Fibroblast of lung (primary cell): ENCODE measurements at regions not wholly inside any gene's neighbourhood (a gene's known extent, or its start where the extent isn't known, plus 50 kb on each side); places are given as distances from the start of the nearest gene placed in this dataset.

Experiments used
- DNase-seq, 2 donors: peaks; one replicate each; pipeline versions ENCODE4 v3.0.0 to v3.0.0-alpha.2; 2010; ENCODE audit warnings: low read depth in 2 of 2
- H2AFZ ChIP-seq: 2 replicates; pipeline ENCODE4 v1.5.1; 2012; ENCODE audit warnings: low read length, control low read depth, inconsistent platforms
- H3K27ac ChIP-seq: 2 replicates; pipeline ENCODE4 v1.5.1; 2011; ENCODE audit warnings: low read length, control low read depth; ENCODE audit not compliant: insufficient read depth
- H3K27me3 ChIP-seq: 2 replicates; pipeline ENCODE4 v1.5.1; 2011; ENCODE audit warnings: mild to moderate bottlenecking, low read length; ENCODE audit not compliant: control insufficient read depth, insufficient read depth
- H3K36me3 ChIP-seq: 2 replicates; pipeline ENCODE4 v1.5.1; 2011; ENCODE audit warnings: low read length; ENCODE audit not compliant: control insufficient read depth, insufficient read depth
- H3K4me1 ChIP-seq: 2 replicates; pipeline ENCODE4 v1.5.1; 2011; ENCODE audit warnings: low read length; ENCODE audit not compliant: control insufficient read depth, insufficient read depth; ENCODE audit errors: extremely low read depth
- H3K4me2 ChIP-seq: 2 replicates; pipeline ENCODE4 v1.5.1; 2011; ENCODE audit warnings: low read length, control low read depth; ENCODE audit not compliant: insufficient read depth; ENCODE audit errors: extremely low read depth
- H3K4me3 ChIP-seq, 4 experiments: fragments of 200-600 bp in 1 of 4; sonication (generic) in 1 of 4; replicated peaks in 1 of 4; 2 replicates each; pipeline ENCODE4 v1.5.1; 2011 to 2016; ENCODE audit warnings: low read length in 4 of 4, low read depth in 3 of 4, mild to moderate bottlenecking in 3 of 4, control low read depth in 2 of 4, inconsistent platforms in 1 of 4, mixed read lengths in 1 of 4; ENCODE audit not compliant: insufficient read depth in 1 of 4; ENCODE audit errors: control extremely low read depth in 1 of 4
- H3K79me2 ChIP-seq: 2 replicates; pipeline ENCODE4 v1.5.1; 2012; ENCODE audit warnings: mild to moderate bottlenecking, low read length, inconsistent platforms; ENCODE audit not compliant: control insufficient read depth, insufficient read depth
- H3K9ac ChIP-seq: 2 replicates; pipeline ENCODE4 v1.5.1; 2011; ENCODE audit warnings: mild to moderate bottlenecking, low read length, control low read depth; ENCODE audit not compliant: insufficient read depth
- H3K9me3 ChIP-seq: 2 replicates; pipeline ENCODE4 v1.5.1; 2012; ENCODE audit warnings: low read depth, low read length; ENCODE audit not compliant: control insufficient read depth, insufficient read depth
- H4K20me1 ChIP-seq: 2 replicates; pipeline ENCODE4 v1.5.1; 2011; ENCODE audit warnings: low read length; ENCODE audit not compliant: control insufficient read depth, insufficient read depth; ENCODE audit errors: extremely low read depth
- CTCF ChIP-seq, 2 donors: IDR thresholded peaks in 1 of 2; conservative IDR thresholded peaks in 1 of 2; 1 replicate in 1 of 2; 2 replicates in 1 of 2; pipeline ENCODE4 v1.5.1; 2011 to 2012; ENCODE audit warnings: low read length in 2 of 2, control low read depth in 1 of 2, inconsistent platforms in 1 of 2, low read depth in 1 of 2, mild to moderate bottlenecking in 1 of 2
- EZH2 ChIP-seq: IDR thresholded peaks from 2 replicates; pipeline ENCODE4 v1.5.1; 2012; ENCODE audit warnings: low read length, control low read depth, mild to moderate bottlenecking; ENCODE audit errors: missing control alignments

DNA sequence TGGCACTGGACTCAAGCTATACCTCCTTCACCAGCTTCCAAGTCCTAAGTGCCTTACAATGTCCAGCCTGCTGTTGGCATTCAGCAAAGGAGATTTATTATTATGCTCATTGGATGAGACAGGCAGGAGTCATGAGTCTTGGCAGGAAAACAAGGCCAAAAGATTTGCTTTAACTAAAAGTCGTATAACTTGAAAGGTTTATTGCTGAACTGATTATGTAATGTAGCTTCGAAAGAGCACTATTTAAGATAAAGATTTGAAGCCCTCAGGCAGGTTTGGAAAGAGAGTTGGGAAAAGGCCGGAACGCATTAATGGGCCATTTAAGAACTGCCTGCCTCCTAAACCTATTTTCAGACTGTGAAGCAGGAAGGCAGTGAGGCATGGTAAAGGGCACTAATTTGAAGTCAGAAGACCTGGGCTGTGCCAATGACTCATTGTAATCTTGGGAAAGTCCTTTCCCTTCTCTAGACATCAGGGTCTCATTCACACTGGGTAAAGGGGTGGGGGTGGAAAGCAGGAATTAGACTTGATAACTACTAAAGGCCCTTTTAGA lies 280.5 kb upstream of the EDA2R start:
- TF ChIP-seq CTCF (conservative IDR thresholded peaks at IDR 0.05 in 1 of 2, IDR thresholded peaks at IDR 0.05 in 1 of 2; ENCODE audit: low read depth in 1 of 2, low read length in 2 of 2) (no peak), EZH2 (no peak)
- Histone ChIP-seq H3K9me3 (no peaks in the 10 kb centered on the region), H3K4me2 (no peak overlapping the region), H3K79me2 (no peaks in the 10 kb centered on the region), H3K4me3 (no peak overlapping the region), H3K36me3 (no peaks in the 10 kb centered on the region), H3K27me3 (no peaks in the 10 kb centered on the region), H3K27ac (no peak overlapping the region), H3K9ac (no peak overlapping the region), H3K4me1 (no peaks in the 10 kb centered on the region), H2AFZ (no peak overlapping the region), H4K20me1 (no peaks in the 10 kb centered on the region)
- DNase-seq: no peak

- no peaks in the 10 kb centered on the region for H3K36me3 ChIP-seq
- DNase-seq: no peak
- no peak for TF ChIP-seq EZH2
- no peak for TF ChIP-seq CTCF (conservative IDR thresholded peaks at IDR 0.05 in 1 of 2, IDR thresholded peaks at IDR 0.05 in 1 of 2; ENCODE audit: low read depth in 1 of 2, low read length in 2 of 2)
- no peak overlapping the region for H3K9ac ChIP-seq
- H3K4me1 ChIP-seq: no peaks in the 10 kb centered on the region
- no peaks in the 10 kb centered on the region for H3K79me2 ChIP-seq
- no peaks in the 10 kb centered on the region for H4K20me1 ChIP-seq
- H3K27me3 ChIP-seq: no peaks in the 10 kb centered on the region
- H3K4me3 ChIP-seq: no peak overlapping the region
- H3K9me3 ChIP-seq: no peaks in the 10 kb centered on the region
- no peak overlapping the region for H3K27ac ChIP-seq
- H3K4me2 ChIP-seq: no peak overlapping the region
- H2AFZ ChIP-seq: no peak overlapping the region
Measured at GRCh38 chrX:66918511-66918910, 279.6 kb upstream of the EDA2R start.

DNA sequence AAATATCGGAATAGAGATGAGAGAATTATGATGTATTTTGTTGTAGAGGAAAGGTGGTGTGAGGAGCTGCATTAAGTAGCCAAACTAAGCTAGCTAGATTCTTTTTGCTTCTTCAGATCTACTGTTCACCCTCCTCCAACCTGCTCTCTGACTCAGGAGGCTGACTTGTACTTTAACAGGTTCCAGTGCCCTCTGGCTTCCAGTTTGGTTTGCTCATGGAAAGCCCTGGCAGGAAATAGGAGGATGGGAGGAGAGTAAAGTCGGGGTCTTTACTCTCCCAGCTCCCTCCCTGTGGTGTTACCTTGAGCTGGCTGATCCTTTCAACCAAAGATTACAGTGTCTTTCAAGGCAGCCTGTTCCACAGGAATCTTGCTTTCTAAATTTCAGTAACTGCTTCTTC lies 277.0 kb upstream of the EDA2R start:
- H4K20me1 ChIP-seq: no peaks in the 10 kb centered on the region
- H3K27ac ChIP-seq: no peak overlapping the region
- DNase-seq: no peak
- H3K4me2 ChIP-seq: no peak overlapping the region
- TF ChIP-seq CTCF (conservative IDR thresholded peaks at IDR 0.05 in 1 of 2, IDR thresholded peaks at IDR 0.05 in 1 of 2; ENCODE audit: low read depth in 1 of 2, low read length in 2 of 2) (no peak), EZH2 (no peak)
- no peaks in the 10 kb centered on the region for H3K79me2 ChIP-seq
- H3K36me3 ChIP-seq: no peaks in the 10 kb centered on the region
- H3K27me3 ChIP-seq: no peaks in the 10 kb centered on the region
- no peak overlapping the region for H3K4me3 ChIP-seq
- no peak overlapping the region for H2AFZ ChIP-seq
- no peak overlapping the region for H3K9ac ChIP-seq
- H3K4me1 ChIP-seq: no peaks in the 10 kb centered on the region
- no peaks in the 10 kb centered on the region for H3K9me3 ChIP-seq
